ENCODE measurements at regions not wholly inside any gene's neighbourhood (a gene's known extent, or its start where the extent isn't known, plus 50 kb on each side); places are given as distances from the start of the nearest gene placed in this dataset.
"Not testable (repeated sequence)": the region's sequence is repeated elsewhere in the genome, so short reads cannot be mapped to it uniquely, and the experiment has no call there.

- no peak for DNase-seq
Measured at GRCh38 chr15:96182736-96183513, 147.6 kb upstream of the NR2F2 start.

DNA sequence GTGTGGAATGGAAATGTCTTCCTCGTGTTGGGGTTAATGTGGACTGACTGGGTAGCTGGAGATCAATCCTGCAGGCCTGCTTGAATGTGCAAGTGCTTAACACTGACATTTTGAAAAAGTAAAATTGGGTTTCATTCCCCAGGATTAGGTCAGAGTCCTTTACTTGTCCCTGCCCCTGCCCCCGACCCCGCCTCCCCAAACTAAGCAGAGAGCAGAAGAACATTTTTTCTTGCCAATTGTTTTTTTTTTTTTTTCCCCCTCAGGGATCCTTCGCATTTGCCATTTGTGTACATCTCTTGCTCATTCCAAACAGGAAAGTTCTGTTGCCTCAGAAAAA lies 147.0 kb upstream of the NR2F2 start:
- no peak for DNase-seq

GRCh38 chr15:96183867-96184266 lies 146.6 kb upstream of the NR2F2 start:
- DNase-seq, result no peak

- no peak for DNase-seq
Measured at GRCh38 chr15:96184297-96184696, 146.2 kb upstream of the NR2F2 start.

- no peak for DNase-seq
Measured at GRCh38 chr15:96186105-96186504, 144.4 kb upstream of the NR2F2 start.

- DNase-seq, result no peak
Measured at GRCh38 chr15:96187341-96188305, 142.9 kb upstream of the NR2F2 start.

- DNase-seq, result no peak
Measured at GRCh38 chr15:96197721-96198120, 132.8 kb upstream of the NR2F2 start.

GRCh38 chr15:96199111-96199510 lies 131.4 kb upstream of the NR2F2 start:
- DNase-seq, result no peak

GRCh38 chr15:96200357-96200967 lies 130.0 kb upstream of the NR2F2 start:
- no peak for DNase-seq

DNA sequence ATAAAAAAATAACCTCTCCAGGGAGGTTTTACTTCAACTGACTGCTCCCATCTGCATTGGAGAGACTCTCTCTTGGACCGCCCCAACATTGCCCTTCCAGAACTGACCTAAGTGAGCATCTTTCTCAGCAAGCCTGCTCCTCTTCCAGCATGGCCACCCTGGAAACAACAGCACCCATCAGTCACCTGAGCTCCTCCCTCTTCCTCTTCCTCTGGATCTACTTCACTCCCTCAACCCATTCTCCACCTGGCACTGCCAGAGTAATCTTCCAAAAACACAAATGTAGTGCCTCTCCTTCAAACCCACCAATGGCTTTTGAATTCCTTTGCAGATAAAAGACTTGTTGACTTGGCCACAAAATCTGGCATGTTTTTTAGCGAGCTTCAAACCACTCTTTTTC lies 128.8 kb upstream of the NR2F2 start:
- DNase-seq, result no peak

DNA sequence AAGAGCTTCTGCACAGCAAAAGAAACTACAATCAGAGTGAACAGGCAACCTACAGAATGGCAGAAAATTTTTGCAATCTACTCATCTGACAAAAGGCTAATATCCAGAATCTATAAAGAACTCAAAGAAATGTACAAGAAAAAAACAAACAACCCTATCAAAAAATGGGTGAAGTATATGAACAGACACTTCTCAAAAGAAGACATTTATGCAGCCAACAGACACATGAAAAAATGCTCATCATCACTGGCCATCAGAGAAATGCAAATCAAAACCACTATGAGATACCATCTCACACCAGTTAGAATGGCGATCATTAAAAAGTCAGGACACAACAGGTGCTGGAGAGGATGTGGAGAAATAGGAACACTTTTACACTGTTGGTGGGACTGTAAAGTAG lies 124.9 kb upstream of the NR2F2 start:
- not testable (repeated sequence) for DNase-seq

GRCh38 chr15:96207377-96208006 lies 123.0 kb upstream of the NR2F2 start:
- no peak for DNase-seq

DNA sequence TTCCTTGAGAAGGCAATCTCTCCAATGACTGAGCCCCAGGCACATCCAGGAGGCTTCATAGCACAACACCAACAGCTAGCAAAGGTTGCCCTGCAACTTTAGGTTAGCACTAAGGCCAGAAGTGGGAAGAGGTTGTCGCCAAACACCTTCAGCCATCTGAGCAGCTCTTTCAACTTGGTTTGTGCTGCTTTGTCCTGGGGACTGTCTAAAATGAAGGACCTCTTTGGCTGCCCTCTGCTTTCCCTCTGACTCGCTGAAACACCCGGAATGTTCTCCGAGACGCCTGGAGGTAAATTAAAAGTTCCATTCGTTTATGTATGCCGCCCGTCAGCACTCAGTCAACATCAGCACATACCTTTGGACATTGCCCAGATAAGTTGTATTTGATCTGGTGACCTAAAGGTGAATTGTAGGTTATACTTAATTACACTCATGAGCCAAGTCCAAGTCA lies 121.2 kb upstream of the NR2F2 start:
- DNase-seq, result no peak

DNA sequence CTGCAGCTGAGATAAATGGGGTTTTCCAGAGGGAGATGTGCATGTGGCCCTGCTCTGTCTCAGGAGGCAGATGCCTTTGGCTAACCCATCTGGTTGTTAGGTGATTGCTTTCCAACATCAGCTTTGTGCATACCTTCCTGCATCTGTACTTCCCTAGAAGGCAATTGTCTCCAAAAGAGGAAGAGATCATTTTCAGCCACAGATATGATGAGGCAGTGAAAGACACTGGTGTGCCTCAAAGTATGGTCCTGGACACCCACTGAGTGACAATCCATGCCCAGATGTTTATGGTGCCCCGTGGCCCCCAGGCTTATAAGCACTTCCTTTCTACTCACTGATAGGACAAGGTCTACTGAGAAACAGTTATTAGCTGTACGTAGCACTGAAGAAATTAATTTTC lies 117.5 kb upstream of the NR2F2 start:
- no peak for DNase-seq

DNA sequence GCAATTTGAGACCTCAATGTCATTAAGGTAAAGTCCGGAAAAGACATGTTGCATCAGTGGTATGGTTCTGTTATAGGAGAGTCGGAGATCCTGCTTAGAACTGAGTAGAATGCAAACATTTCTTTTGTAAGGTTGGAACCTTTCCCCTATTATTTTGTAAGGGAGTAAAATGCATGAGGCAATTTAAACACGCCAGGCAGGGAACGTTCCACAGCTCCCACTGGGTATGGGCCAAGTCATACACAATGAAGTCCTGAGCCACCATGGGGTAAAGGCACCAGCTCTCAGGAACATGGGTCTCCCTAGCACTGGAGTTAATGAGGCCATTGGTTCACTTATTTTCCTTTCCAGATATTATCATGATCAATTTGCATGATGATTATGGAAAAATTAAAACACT lies 116.6 kb upstream of the NR2F2 start:
- no peak for DNase-seq

- not testable (repeated sequence) for DNase-seq
Measured at GRCh38 chr15:96216481-96216880, 114.0 kb upstream of the NR2F2 start.

DNA sequence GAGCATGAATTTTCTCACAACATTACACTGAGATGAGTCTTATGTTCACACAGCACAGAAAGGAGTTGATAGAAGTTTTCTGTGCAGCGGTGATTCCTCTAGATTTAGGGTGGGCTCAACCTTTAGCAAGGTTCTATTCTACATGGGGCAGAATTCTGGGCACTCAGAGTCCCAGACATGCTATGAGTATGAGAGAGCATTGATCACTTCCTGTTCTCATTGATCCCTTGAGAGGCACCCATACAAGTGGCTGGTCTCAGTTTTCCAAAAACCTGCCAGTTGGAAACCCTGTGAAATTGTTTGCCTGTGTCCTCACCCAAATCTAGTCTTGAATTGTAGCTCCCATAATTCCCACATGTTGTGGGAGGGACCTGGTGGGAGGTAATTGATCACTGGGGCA lies 112.5 kb upstream of the NR2F2 start:
- DNase-seq, result no peak

GRCh38 chr15:96218623-96219455 lies 111.7 kb upstream of the NR2F2 start:
- no peak for DNase-seq

GRCh38 chr15:96219681-96220080 lies 110.8 kb upstream of the NR2F2 start:
- no peak for DNase-seq

DNA sequence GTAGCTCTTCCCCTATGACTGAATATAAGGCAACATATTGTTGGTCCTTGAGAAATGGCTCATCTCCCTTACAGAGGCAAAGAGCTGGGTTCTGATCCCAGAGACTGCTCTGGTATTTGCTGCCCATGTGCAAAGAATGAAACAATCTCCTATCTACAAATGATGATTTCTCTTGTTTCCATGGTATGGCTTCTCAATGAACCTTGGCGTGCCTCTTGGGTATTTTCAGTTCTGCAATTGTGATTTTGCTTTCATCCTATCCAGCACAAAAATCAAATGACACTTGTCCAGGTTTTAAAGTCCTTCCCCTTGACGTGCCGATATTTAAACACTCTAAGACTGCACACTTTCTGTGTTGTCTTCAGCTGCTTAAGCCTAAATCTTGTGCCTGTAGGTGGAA lies 109.8 kb upstream of the NR2F2 start:
- DNase-seq, result no peak

- DNase-seq, result no peak
Measured at GRCh38 chr15:96222981-96223380, 107.5 kb upstream of the NR2F2 start.

DNA sequence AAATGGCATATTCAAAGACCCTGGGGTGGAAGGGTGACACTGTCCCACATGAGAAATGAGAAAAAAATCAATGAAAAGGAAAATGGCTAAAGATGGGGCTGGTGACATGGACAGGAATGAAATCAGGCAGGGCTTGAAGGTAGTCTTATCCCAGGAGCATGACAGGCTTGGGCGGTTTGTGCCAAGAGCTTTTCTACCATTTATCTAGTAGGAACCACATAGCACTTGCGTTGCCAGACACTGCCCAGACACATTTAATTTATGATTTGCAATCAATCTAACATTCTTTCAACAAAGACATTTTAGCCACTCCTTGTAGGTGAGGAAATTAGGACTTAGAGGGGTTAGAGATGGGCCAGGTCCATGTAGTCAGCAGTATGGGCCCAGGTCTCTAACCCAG lies 106.6 kb upstream of the NR2F2 start:
- DNase-seq, result no peak
